MCF 10A (cell line): ENCODE measurements at regions not wholly inside any gene's neighbourhood (a gene's known extent, or its start where the extent isn't known, plus 50 kb on each side); places are given as distances from the start of the nearest gene placed in this dataset.

Experiments
- BruUV-seq: library from RNA; stranded (reverse); fragments of 400-500 nt; replicated peaks from 2 replicates; lab custom pipeline; 2021; lab: Mats Ljungman, UMichigan
- CTCF ChIA-PET: fragments of 300-600 bp; sonication (Branson Sonifier 250); formaldehyde crosslinking; extraction: SDS; loops from one replicate; lab custom pipeline; 2021; ENCODE audit warnings: antibody characterized with exemption, inconsistent platforms; lab: Yijun Ruan, JAX
- POLR2A ChIA-PET: fragments of 300-600, 350-650 bp; sonication (Branson Sonifier 250); formaldehyde crosslinking; extraction: SDS; loops from one replicate; lab custom pipeline; 2020; ENCODE audit warnings: antibody characterized with exemption, inconsistent platforms; lab: Yijun Ruan, JAX
- DNase-seq: peaks from one replicate; pipeline ENCODE4 v3.0.0-alpha.2; 2018; ENCODE audit not compliant: unreplicated experiment
- H3K27ac Mint-ChIP-seq: one replicate; pipeline ENCODE4 v1.8.0; 2022; ENCODE audit warnings: mild to moderate bottlenecking, low read depth, mixed read lengths; ENCODE audit not compliant: unreplicated experiment
- H3K27me3 Mint-ChIP-seq: one replicate; pipeline ENCODE4 v1.8.0; 2022; ENCODE audit warnings: mixed read lengths; ENCODE audit not compliant: insufficient read depth, unreplicated experiment
- H3K36me3 Mint-ChIP-seq: one replicate; pipeline ENCODE4 v1.8.0; 2022; ENCODE audit warnings: mild to moderate bottlenecking, moderate library complexity, mixed read lengths; ENCODE audit not compliant: insufficient read depth, unreplicated experiment
- H3K4me1 Mint-ChIP-seq: one replicate; pipeline ENCODE4 v1.8.0; 2022; ENCODE audit warnings: mixed read lengths; ENCODE audit not compliant: insufficient read depth, unreplicated experiment
- H3K4me3 Mint-ChIP-seq: one replicate; pipeline ENCODE4 v1.8.0; 2022; ENCODE audit warnings: mild to moderate bottlenecking, moderate library complexity, mixed read lengths; ENCODE audit not compliant: unreplicated experiment
- H3K9me3 Mint-ChIP-seq: one replicate; pipeline ENCODE4 v1.8.0; 2022; ENCODE audit warnings: mixed read lengths; ENCODE audit not compliant: unreplicated experiment
- intact Hi-C: fragments of 100-400 bp; cut with micrococcal nuclease; formaldehyde crosslinking; loops from 2 replicates; pipeline ENCODE4 v1.14.1; 2022
- TF ChIP-seq, protein P1 (sequence below): fragments of 200-600 bp; IDR thresholded peaks from one replicate; pipeline ENCODE4 v1.8.0; 2022; ENCODE audit warnings: antibody characterized with exemption, mild to moderate bottlenecking; ENCODE audit not compliant: unreplicated experiment

DNA sequence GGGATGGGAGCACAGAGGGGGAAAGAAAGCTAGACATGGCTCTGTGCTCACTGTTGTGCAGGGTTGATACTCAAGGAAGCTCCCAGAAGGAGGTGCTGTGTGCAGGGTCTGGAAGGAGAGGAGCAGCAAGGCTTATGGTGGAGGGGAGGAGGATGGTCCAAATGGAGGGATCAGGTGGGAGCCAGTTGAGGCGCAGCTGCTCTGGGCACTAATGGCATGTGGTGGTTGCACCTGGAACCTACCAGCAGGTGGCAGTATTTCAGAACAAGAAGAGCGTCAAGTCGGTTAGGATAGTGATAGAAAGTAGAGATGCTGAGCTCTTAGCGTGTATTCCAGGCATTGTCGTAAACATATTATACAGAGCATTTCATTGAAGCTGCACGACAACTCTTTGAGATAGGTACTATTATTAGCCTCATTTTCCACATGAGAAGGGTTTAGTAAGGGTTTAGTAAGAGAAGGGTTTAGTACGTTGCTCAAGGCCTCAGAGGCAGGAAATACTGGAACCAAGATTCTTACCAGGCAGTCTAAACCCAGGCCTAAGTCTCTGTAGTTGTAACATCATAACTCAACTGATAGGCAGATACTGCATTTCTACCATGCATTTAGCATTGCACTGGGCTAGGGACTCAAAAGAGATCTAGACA lies 223.7 kb downstream of the CYP26B1 start:
- no peaks in the 10 kb centered on the region for H3K36me3 Mint-ChIP-seq
- no peaks in the 10 kb centered on the region for H3K4me1 Mint-ChIP-seq
- CTCF ChIA-PET: interaction anchor here (0.6 to 9.3 kb wide), 81 partner anchors 11 to 1138 kb away, joined by 3 to 204 read pairs (median 4); partner anchors contain the start of gene CYP26B1
- no TSS peak for BruUV-seq
- TF ChIP-seq, protein P1, sequence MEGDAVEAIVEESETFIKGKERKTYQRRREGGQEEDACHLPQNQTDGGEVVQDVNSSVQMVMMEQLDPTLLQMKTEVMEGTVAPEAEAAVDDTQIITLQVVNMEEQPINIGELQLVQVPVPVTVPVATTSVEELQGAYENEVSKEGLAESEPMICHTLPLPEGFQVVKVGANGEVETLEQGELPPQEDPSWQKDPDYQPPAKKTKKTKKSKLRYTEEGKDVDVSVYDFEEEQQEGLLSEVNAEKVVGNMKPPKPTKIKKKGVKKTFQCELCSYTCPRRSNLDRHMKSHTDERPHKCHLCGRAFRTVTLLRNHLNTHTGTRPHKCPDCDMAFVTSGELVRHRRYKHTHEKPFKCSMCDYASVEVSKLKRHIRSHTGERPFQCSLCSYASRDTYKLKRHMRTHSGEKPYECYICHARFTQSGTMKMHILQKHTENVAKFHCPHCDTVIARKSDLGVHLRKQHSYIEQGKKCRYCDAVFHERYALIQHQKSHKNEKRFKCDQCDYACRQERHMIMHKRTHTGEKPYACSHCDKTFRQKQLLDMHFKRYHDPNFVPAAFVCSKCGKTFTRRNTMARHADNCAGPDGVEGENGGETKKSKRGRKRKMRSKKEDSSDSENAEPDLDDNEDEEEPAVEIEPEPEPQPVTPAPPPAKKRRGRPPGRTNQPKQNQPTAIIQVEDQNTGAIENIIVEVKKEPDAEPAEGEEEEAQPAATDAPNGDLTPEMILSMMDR: peak; percentile 80
- POLR2A ChIA-PET: interaction anchor here (0.5 to 1.4 kb wide), 4 partner anchors 10 to 315 kb away, joined by 4 read pairs; partner anchors contain the start of gene CYP26B1
- no peaks in the 10 kb centered on the region for H3K27me3 Mint-ChIP-seq
- H3K27ac Mint-ChIP-seq: no peak overlapping the region
- H3K4me3 Mint-ChIP-seq: no peak overlapping the region
- no peaks in the 10 kb centered on the region for H3K9me3 Mint-ChIP-seq
- intact Hi-C loops: loop anchor here (1.0 to 10.0 kb wide), 9 partner anchors 53 to 821 kb away; no protein-coding TSS in a partner anchor
- DNase-seq: peak; percentile 87

DNA sequence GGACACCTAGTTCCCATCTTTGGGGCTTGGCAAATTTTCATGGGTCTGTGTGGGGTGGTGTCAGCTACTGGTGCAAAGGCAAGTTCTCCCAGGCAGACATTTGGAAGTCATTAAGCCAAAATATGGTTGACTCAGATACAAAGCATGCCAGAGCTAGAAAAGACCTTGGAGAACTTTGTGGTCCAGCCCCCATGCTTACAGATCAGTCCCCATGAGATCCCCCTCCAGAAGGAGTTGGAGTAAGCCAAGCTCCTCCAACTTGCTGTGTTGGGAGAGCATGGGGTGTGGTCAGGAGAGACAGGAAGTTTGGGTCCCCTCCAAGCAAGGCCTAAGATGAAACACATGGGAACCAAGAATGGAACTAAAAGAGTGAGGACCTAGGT lies 224.5 kb downstream of the CYP26B1 start:
- Mint-ChIP-seq H3K27ac (no peak overlapping the region), H3K36me3 (no peaks in the 10 kb centered on the region), H3K9me3 (peaks cover 7% of the 10 kb centered on the region), H3K4me3 (no peak overlapping the region), H3K4me1 (no peaks in the 10 kb centered on the region), H3K27me3 (no peaks in the 10 kb centered on the region)
- CTCF ChIA-PET: interaction anchor here (0.5 to 9.3 kb wide), 60 partner anchors 12 to 1139 kb away, joined by 3 to 204 read pairs (median 4); partner anchors contain the start of gene CYP26B1
- BruUV-seq: no TSS peak
- POLR2A ChIA-PET: interaction anchor here (0.5 to 2.3 kb wide), 3 partner anchors 224 to 314 kb away, joined by 3 to 12 read pairs (median 4); partner anchors contain the start of gene CYP26B1
- TF ChIP-seq, protein P1: no peak
- intact Hi-C loops: loop anchor here (5.0 to 10.0 kb wide), 2 partner anchors 376 to 442 kb away; no protein-coding TSS in a partner anchor
- no peak for DNase-seq

DNA sequence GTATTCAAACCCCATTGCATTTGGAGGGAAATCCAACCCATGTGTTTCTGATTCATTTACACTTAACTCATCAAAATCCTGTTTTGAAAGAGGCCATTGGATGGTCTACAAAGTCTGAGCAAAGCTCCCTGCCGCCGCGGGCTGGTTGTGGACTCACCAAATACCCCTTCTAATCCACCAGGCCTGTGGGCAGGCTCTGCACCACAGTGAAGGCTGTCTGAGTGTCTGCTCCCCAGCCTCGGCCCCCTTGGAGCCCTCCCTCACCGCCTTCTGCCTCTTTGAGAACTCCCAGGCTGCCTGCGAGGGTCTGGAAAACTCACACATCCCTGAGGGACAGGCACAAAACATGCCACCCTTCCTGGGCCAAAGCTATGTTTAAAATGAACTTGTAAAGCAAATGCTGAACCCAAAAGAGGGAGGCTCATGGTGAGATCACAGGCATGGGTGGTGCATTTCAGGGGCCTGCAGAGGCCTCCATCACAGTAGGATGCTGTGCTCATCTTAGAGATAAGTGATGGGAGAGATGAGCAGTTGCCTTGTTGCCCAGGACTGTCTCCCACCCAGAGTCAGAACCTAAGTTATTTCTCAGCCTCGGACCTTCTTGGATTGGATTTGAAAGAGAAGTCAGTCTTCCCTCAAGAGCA lies 225.0 kb downstream of the CYP26B1 start:
- BruUV-seq: no TSS peak
- intact Hi-C loops: loop anchor here (5.0 to 10.0 kb wide), 2 partner anchors 375 to 442 kb away; no protein-coding TSS in a partner anchor
- CTCF ChIA-PET: interaction anchor here (0.5 to 9.3 kb wide), 29 partner anchors 12 to 661 kb away, joined by 3 to 204 read pairs (median 4); partner anchors contain the start of gene CYP26B1

More for the DNA sequence above, 225.0 kb downstream of the CYP26B1 start:
- no peak overlapping the region for H3K4me3 Mint-ChIP-seq
- no peaks in the 10 kb centered on the region for H3K4me1 Mint-ChIP-seq
- TF ChIP-seq, protein P1: no peak
- peaks cover 7% of the 10 kb centered on the region for H3K9me3 Mint-ChIP-seq
- POLR2A ChIA-PET: interaction anchor here (1.2 to 2.3 kb wide), 3 partner anchors 225 to 313 kb away, joined by 3 to 12 read pairs (median 3); partner anchors contain the start of gene CYP26B1
- H3K27ac Mint-ChIP-seq: no peak overlapping the region
- H3K36me3 Mint-ChIP-seq: no peaks in the 10 kb centered on the region
- peaks cover under 1% of the 10 kb centered on the region for H3K27me3 Mint-ChIP-seq
- DNase-seq: no peak
